NCI-H82 (cell line): ENCODE measurements at regions not wholly inside any gene's neighbourhood (a gene's known extent, or its start where the extent isn't known, plus 50 kb on each side); places are given as distances from the start of the nearest gene placed in this dataset.
"Not testable (repeated sequence)": the region's sequence is repeated elsewhere in the genome, so short reads cannot be mapped to it uniquely, and the experiment has no call there.

Experiments
- DNase-seq: peaks from one replicate; lab custom pipeline; 2025; lab: John Stamatoyannopoulos, UW

- no peak for DNase-seq
Observed at GRCh38 chr12:59404109-59404650, 191.6 kb upstream of the SLC16A7 start.

- DNase-seq, result peak; percentile 75
Observed at GRCh38 chr12:59403259-59403932, 192.4 kb upstream of the SLC16A7 start.

- no peak for DNase-seq
Observed at GRCh38 chr12:59401862-59402261, 194.0 kb upstream of the SLC16A7 start.

GRCh38 chr12:59398164-59398563, 197.7 kb upstream of the SLC16A7 start:
- DNase-seq, result no peak

- no peak for DNase-seq
Observed at GRCh38 chr12:59396919-59397318, 198.9 kb upstream of the SLC16A7 start.

- no peak for DNase-seq
Observed at GRCh38 chr12:59396519-59396918, 199.3 kb upstream of the SLC16A7 start.

GRCh38 chr12:59395310-59395709, 200.5 kb upstream of the SLC16A7 start:
- DNase-seq, result not testable (repeated sequence)

- no peak for DNase-seq
Observed at GRCh38 chr12:59393506-59393905, 202.3 kb upstream of the SLC16A7 start.

GRCh38 chr12:59389968-59390576, 205.8 kb upstream of the SLC16A7 start:
- peak; percentile 75 for DNase-seq

- DNase-seq, result no peak
Observed at GRCh38 chr12:59388694-59389093, 207.1 kb upstream of the SLC16A7 start.

GRCh38 chr12:59388176-59388575, 207.7 kb upstream of the SLC16A7 start:
- DNase-seq, result no peak

- DNase-seq, result no peak
Observed at GRCh38 chr12:59386236-59386635, 209.6 kb upstream of the SLC16A7 start.

- DNase-seq, result peak; percentile 84
Observed at GRCh38 chr12:59383079-59383822, 212.6 kb upstream of the SLC16A7 start.

GRCh38 chr12:59382282-59383078, 213.3 kb upstream of the SLC16A7 start:
- DNase-seq, result no peak

- no peak for DNase-seq
Observed at GRCh38 chr12:59381106-59381505, 214.7 kb upstream of the SLC16A7 start.

GRCh38 chr12:59375633-59376032, 220.2 kb upstream of the SLC16A7 start:
- no peak for DNase-seq

GRCh38 chr12:59374783-59375182, 221.0 kb upstream of the SLC16A7 start:
- no peak for DNase-seq

- peak; percentile 16 for DNase-seq
Observed at GRCh38 chr12:59372956-59373355, 222.9 kb upstream of the SLC16A7 start.

- DNase-seq, result no peak
Observed at GRCh38 chr12:59370933-59371332, 224.9 kb upstream of the SLC16A7 start.

GRCh38 chr12:59365133-59365532, 230.7 kb upstream of the SLC16A7 start:
- peak; percentile 6 for DNase-seq

GRCh38 chr12:59357811-59358210, 238.0 kb upstream of the SLC16A7 start:
- no peak for DNase-seq

- DNase-seq, result peak; percentile 60
Observed at GRCh38 chr12:59346248-59346647, 249.6 kb upstream of the SLC16A7 start.
